ENCODE measurements at regions not wholly inside any gene's neighbourhood (a gene's known extent, or its start where the extent isn't known, plus 50 kb on each side); places are given as distances from the start of the nearest gene placed in this dataset.

DNA sequence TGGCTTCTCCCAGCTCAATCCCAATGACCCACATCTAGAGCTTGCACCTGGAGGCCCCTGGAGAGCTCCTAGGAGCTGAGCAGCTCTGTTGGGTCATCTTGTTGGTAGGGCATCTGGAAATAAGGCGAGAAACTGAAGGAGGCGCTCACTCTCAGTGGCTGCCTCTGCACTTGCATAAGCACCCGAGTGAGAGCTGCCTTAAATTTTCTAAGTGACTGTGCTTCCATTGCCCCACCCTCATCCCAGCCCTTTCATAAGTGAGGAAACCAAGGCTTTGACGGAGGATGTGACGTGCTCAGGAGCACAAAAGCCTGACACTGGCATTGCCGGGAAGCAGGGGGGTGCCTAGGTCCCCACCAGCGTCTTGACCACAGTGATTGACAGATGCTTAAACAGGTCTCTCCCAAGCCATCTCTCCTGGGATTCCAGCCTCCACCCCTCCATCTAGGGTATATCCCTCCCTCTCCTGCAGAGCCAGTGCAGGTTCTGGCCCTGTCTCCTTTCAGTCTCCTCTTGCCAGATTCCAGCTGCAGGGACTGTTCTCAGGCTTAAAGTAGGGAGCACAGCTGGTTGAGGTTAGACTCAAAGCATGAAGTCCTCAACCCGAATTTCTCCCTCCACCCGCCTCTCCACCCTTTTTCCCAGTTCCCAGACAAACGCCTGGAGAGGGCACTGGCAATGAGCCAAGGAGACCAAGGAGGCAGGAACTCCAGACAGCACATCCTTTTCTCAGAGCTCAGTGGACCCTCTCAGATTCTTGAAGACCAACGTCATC lies 113.7 kb downstream of the IRX5 start:
- DNase-seq (ENCODE audit: low spot score in 2 of 2), result no peak
- Histone ChIP-seq H3K4me1 (no peaks in the 10 kb centered on the region), H3K4me3 (no peak overlapping the region), H3K9me3 (no peaks in the 10 kb centered on the region), H3K27me3 (no peaks in the 10 kb centered on the region), H3K36me3 (no peaks in the 10 kb centered on the region), H3K27ac (no peak overlapping the region)
- no peak for TF ChIP-seq POLR2A (IDR thresholded peaks at IDR 0.05)
- TF ChIP-seq, protein P1, sequence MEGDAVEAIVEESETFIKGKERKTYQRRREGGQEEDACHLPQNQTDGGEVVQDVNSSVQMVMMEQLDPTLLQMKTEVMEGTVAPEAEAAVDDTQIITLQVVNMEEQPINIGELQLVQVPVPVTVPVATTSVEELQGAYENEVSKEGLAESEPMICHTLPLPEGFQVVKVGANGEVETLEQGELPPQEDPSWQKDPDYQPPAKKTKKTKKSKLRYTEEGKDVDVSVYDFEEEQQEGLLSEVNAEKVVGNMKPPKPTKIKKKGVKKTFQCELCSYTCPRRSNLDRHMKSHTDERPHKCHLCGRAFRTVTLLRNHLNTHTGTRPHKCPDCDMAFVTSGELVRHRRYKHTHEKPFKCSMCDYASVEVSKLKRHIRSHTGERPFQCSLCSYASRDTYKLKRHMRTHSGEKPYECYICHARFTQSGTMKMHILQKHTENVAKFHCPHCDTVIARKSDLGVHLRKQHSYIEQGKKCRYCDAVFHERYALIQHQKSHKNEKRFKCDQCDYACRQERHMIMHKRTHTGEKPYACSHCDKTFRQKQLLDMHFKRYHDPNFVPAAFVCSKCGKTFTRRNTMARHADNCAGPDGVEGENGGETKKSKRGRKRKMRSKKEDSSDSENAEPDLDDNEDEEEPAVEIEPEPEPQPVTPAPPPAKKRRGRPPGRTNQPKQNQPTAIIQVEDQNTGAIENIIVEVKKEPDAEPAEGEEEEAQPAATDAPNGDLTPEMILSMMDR (IDR thresholded peaks at IDR 0.05), result no peak
- intact Hi-C loops (cut with DNase I; ENCODE audit: low total_unique reads), result no loop called here

DNA sequence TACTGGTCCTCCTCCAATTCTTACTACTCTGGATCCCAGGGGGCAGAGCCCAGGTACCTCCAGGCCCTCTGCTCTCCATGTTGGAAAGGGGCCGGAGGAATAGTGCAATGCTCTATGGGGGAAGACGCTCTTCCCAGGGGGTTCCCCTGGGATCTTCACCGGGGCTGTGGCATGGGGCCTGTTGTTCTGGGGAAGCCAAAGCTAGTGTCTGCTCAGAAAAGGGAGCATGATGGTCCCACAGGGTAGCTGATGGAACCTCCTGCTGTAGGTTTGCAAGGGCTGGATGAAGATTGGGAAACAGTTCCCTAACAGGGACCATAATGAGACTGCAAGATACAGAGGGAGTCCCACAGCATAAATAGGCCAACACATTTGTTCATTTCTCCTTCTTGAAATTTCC lies 114.7 kb downstream of the IRX5 start:
- TF ChIP-seq, protein P1 (IDR thresholded peaks at IDR 0.05), result no peak
- no peak for TF ChIP-seq POLR2A (IDR thresholded peaks at IDR 0.05)
- no peak for TF ChIP-seq POLR2AphosphoS5 (IDR thresholded peaks at IDR 0.05)
- DNase-seq (ENCODE audit: low spot score in 2 of 2), result no peak
- H3K4me1 ChIP-seq, result no peaks in the 10 kb centered on the region
- H3K9me3 ChIP-seq, result no peaks in the 10 kb centered on the region
- H3K27ac ChIP-seq, result no peak overlapping the region
- no peak overlapping the region for H3K4me3 ChIP-seq
- H3K27me3 ChIP-seq, result no peaks in the 10 kb centered on the region
- H3K36me3 ChIP-seq, result no peaks in the 10 kb centered on the region
- intact Hi-C loops (cut with DNase I; ENCODE audit: low total_unique reads), result no loop called here

DNA sequence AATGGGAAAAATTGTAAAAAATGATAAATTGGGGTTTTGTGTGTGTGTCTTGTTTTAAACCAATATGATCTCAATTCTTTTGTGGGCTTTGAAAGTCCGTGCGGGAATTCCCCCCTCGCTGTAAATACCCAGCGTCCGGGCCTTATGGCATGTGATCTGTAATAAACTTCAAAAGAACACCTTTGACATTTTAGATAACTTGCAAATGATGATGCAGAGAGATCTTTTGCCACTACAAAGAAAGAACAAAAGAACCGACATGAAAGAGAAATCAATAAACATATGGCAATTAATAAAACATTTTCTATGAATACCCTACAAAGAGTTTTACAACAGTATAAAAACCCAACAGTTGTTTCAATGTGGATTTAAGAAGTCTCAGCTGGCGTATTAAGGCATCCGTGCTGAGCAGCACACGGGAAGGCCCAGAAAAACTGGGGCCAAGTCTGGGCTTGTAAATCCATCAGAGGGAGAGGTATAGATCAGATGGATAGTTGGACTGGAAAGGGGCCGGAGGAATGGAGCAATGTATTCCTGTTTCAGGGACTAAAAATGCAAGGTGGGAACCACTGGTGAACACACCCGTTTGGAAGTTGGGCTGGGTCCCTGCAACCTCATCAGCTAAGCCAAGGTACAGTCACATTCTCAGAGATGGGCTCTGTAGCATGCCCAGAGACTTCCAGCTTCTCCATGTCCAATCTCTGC lies 115.2 kb downstream of the IRX5 start:
- H3K9me3 ChIP-seq, result no peaks in the 10 kb centered on the region
- TF ChIP-seq POLR2AphosphoS5 (IDR thresholded peaks at IDR 0.05) (no peak), POLR2A (IDR thresholded peaks at IDR 0.05) (no peak)
- TF ChIP-seq, protein P1 (IDR thresholded peaks at IDR 0.05), result no peak
- DNase-seq (ENCODE audit: low spot score in 2 of 2), result no peak
- intact Hi-C loops (cut with DNase I; ENCODE audit: low total_unique reads), result no loop called here
- H3K4me1 ChIP-seq, result no peaks in the 10 kb centered on the region
- no peak overlapping the region for H3K4me3 ChIP-seq
- H3K27me3 ChIP-seq, result no peaks in the 10 kb centered on the region
- no peaks in the 10 kb centered on the region for H3K36me3 ChIP-seq
- H3K27ac ChIP-seq, result no peak overlapping the region

DNA sequence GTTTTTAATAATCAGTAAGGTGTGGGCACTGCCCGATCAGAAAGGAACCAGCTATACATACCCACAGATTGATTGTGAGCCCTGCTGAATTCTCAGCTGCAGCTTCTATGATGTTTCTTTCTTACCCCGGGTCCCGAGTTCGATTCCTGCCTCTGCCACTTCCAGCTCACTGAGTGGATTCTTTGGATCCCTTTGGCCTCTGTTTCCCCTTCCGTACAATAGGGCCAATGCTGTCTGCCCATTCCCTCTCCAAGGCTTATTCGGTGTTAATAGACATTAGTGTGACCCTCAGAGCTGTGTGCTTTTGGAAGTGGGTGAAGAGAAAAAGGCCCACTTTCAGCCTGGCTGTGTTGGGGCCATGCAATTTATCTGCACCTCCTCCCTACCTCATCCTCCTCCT lies 115.8 kb downstream of the IRX5 start:
- DNase-seq (ENCODE audit: low spot score in 2 of 2), result no peak
- no peak overlapping the region for H3K4me3 ChIP-seq
- intact Hi-C loops (cut with DNase I; ENCODE audit: low total_unique reads), result no loop called here
- no peaks in the 10 kb centered on the region for H3K4me1 ChIP-seq
- no peaks in the 10 kb centered on the region for H3K9me3 ChIP-seq
- TF ChIP-seq POLR2A (IDR thresholded peaks at IDR 0.05) (no peak), POLR2AphosphoS5 (IDR thresholded peaks at IDR 0.05) (no peak)
- TF ChIP-seq, protein P1 (IDR thresholded peaks at IDR 0.05), result no peak
- no peaks in the 10 kb centered on the region for H3K36me3 ChIP-seq
- no peak overlapping the region for H3K27ac ChIP-seq
- no peaks in the 10 kb centered on the region for H3K27me3 ChIP-seq

DNA sequence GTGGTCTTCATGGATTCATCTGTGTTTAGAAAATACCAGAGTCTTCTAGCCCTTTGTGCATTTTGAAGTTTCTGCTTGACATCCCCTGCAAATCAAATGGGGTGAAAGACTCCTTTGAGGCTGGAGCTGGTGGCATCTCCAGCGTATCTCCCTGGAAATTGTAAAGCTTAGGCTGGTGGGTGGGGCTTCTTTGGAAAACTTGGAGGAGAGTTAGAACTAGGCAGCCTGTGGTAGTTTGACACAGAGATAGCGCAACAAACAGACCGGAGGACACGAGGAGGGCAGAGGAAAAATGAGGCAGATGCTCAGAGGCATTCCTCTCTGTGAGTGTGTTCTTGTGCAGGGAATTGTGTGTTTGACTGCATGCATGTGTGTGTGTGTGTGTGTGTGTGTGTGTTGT lies 116.3 kb downstream of the IRX5 start:
- no peak for TF ChIP-seq POLR2A (IDR thresholded peaks at IDR 0.05)
- TF ChIP-seq, protein P1 (IDR thresholded peaks at IDR 0.05), result no peak
- TF ChIP-seq POLR2AphosphoS5 (IDR thresholded peaks at IDR 0.05), result no peak
- no peak overlapping the region for H3K27ac ChIP-seq
- no peak for DNase-seq (ENCODE audit: low spot score in 2 of 2)
- H3K4me1 ChIP-seq, result no peaks in the 10 kb centered on the region
- no peaks in the 10 kb centered on the region for H3K36me3 ChIP-seq
- no peaks in the 10 kb centered on the region for H3K27me3 ChIP-seq
- no peaks in the 10 kb centered on the region for H3K9me3 ChIP-seq
- intact Hi-C loops (cut with DNase I; ENCODE audit: low total_unique reads), result no loop called here
- H3K4me3 ChIP-seq, result no peak overlapping the region
